Nephron (organoid): ENCODE measurements at regions not wholly inside any gene's neighbourhood (a gene's known extent, or its start where the extent isn't known, plus 50 kb on each side); places are given as distances from the start of the nearest gene placed in this dataset.

ENCODE experiments used
- H3K27ac Mint-ChIP-seq, 3 experiments: 2 replicates each; pipeline ENCODE4 v1.8.0; 2020; ENCODE audit warnings: mixed read lengths in 3 of 3, mild to moderate bottlenecking in 2 of 3, moderate library complexity in 1 of 3
- H3K27me3 Mint-ChIP-seq: 2 replicates; pipeline ENCODE4 v1.8.0; 2021; ENCODE audit warnings: low read depth, mild to moderate bottlenecking, moderate library complexity, mixed read lengths
- H3K36me3 Mint-ChIP-seq: 2 replicates; pipeline ENCODE4 v1.8.0; 2020; ENCODE audit warnings: low read depth, mixed read lengths
- H3K4me1 Mint-ChIP-seq: 2 replicates; pipeline ENCODE4 v1.8.0; 2020; ENCODE audit warnings: mixed read lengths
- H3K4me3 Mint-ChIP-seq, 3 experiments: 2 replicates each; pipeline ENCODE4 v1.8.0; 2020; ENCODE audit warnings: mild to moderate bottlenecking in 3 of 3, mixed read lengths in 3 of 3, moderate library complexity in 2 of 3
- H3K9me3 Mint-ChIP-seq: 2 replicates; pipeline ENCODE4 v1.8.0; 2020; ENCODE audit warnings: mixed read lengths
- CTCF ChIP-seq, 3 experiments: fragments of 200-600 bp; sonication (generic); IDR thresholded peaks; one replicate each; pipeline ENCODE4 v1.5.0; 2021; ENCODE audit warnings: antibody characterized with exemption in 3 of 3; ENCODE audit not compliant: unreplicated experiment in 3 of 3

- no peak overlapping the region for H3K27ac Mint-ChIP-seq
- no peaks in the 10 kb centered on the region for H3K27me3 Mint-ChIP-seq
- TF ChIP-seq CTCF (IDR thresholded peaks at IDR 0.05; ENCODE audit: unreplicated experiment in 3 of 3), result no peak
- peaks cover 10% of the 10 kb centered on the region for H3K4me1 Mint-ChIP-seq
- no peak overlapping the region for H3K4me3 Mint-ChIP-seq
- H3K9me3 Mint-ChIP-seq, result no peaks in the 10 kb centered on the region
- H3K36me3 Mint-ChIP-seq, result no peaks in the 10 kb centered on the region
These were observed 550.7 kb downstream of the INHBA start for GRCh38 chr7:41152179-41152678.

- Mint-ChIP-seq H3K36me3 (no peaks in the 10 kb centered on the region), H3K27me3 (no peaks in the 10 kb centered on the region), H3K27ac (no peak overlapping the region), H3K4me1 (peaks cover 15% of the 10 kb centered on the region), H3K4me3 (no peak overlapping the region), H3K9me3 (no peaks in the 10 kb centered on the region)
- no peak for TF ChIP-seq CTCF (IDR thresholded peaks at IDR 0.05; ENCODE audit: unreplicated experiment in 3 of 3)
These were observed 553.3 kb downstream of the INHBA start for GRCh38 chr7:41149576-41149975.

- Mint-ChIP-seq H3K4me1 (peaks cover 15% of the 10 kb centered on the region), H3K27ac (peak overlapping the region in 1 of 3 experiments; percentile 11), H3K9me3 (no peaks in the 10 kb centered on the region), H3K27me3 (no peaks in the 10 kb centered on the region), H3K4me3 (no peak overlapping the region), H3K36me3 (no peaks in the 10 kb centered on the region)
- no peak for TF ChIP-seq CTCF (IDR thresholded peaks at IDR 0.05; ENCODE audit: unreplicated experiment in 3 of 3)
These were observed 554.4 kb downstream of the INHBA start for GRCh38 chr7:41148521-41148951.

- no peak for TF ChIP-seq CTCF (IDR thresholded peaks at IDR 0.05; ENCODE audit: unreplicated experiment in 3 of 3)
- peak overlapping the region in 1 of 3 experiments; percentile 79 for H3K27ac Mint-ChIP-seq
These were observed 555.0 kb downstream of the INHBA start for GRCh38 chr7:41147606-41148485.

GRCh38 chr7:41146429-41146828, 556.5 kb downstream of the INHBA start:
- H3K27me3 Mint-ChIP-seq, result no peaks in the 10 kb centered on the region
- H3K4me3 Mint-ChIP-seq, result no peak overlapping the region
- TF ChIP-seq CTCF (IDR thresholded peaks at IDR 0.05; ENCODE audit: unreplicated experiment in 3 of 3), result no peak
- H3K36me3 Mint-ChIP-seq, result no peaks in the 10 kb centered on the region
- no peak overlapping the region for H3K27ac Mint-ChIP-seq
- no peaks in the 10 kb centered on the region for H3K9me3 Mint-ChIP-seq
- H3K4me1 Mint-ChIP-seq, result peaks cover 15% of the 10 kb centered on the region

More at GRCh38 chr7:41147606-41148485, 555.0 kb downstream of the INHBA start:
- Mint-ChIP-seq H3K4me1 (peaks cover 15% of the 10 kb centered on the region), H3K36me3 (no peaks in the 10 kb centered on the region), H3K27me3 (no peaks in the 10 kb centered on the region), H3K9me3 (no peaks in the 10 kb centered on the region), H3K4me3 (no peak overlapping the region)
